SU-DHL-6 (cell line): ENCODE measurements at regions not wholly inside any gene's neighbourhood (a gene's known extent, or its start where the extent isn't known, plus 50 kb on each side); places are given as distances from the start of the nearest gene placed in this dataset.

Experiments used
- H2AFZ ChIP-seq: fragments of 200-600 bp; sonication (generic); 2 replicates; pipeline ENCODE4 v1.6.1; 2014; ENCODE audit warnings: low read depth, mild to moderate bottlenecking, moderate library complexity, mixed read lengths, antibody characterized with exemption, low read length; ENCODE audit not compliant: severe bottlenecking
- H3F3A ChIP-seq: fragments of 200-600 bp; shearing (Covaris generic); 2 replicates; pipeline ENCODE4 v1.6.0; 2016; ENCODE audit warnings: antibody characterized with exemption, mild to moderate bottlenecking; ENCODE audit not compliant: insufficient read depth
- H3K27ac ChIP-seq: fragments of 200-600 bp; sonication (generic); 2 replicates; pipeline ENCODE4 v1.5.1; 2016; ENCODE audit warnings: low read depth, mild to moderate bottlenecking, low read length, moderate library complexity, mixed read lengths
- H3K27me3 ChIP-seq: fragments of 200-600 bp; sonication (generic), shearing (Covaris generic); 2 replicates; pipeline ENCODE4 v1.6.0; 2014; ENCODE audit warnings: mild to moderate bottlenecking, low read length
- H3K36me3 ChIP-seq: fragments of 200-600 bp; sonication (generic); 2 replicates; pipeline ENCODE4 v1.6.1; 2014; ENCODE audit warnings: mild to moderate bottlenecking, low read length, mixed read lengths
- H3K4me2 ChIP-seq: fragments of 300-600, 200-600 bp; shearing (Covaris generic), sonication (generic); 2 replicates; pipeline ENCODE4 v1.6.0; 2014; ENCODE audit warnings: low read length, low read depth, mild to moderate bottlenecking; ENCODE audit not compliant: poor library complexity, severe bottlenecking
- H3K4me3 ChIP-seq: fragments of 200-600 bp; sonication (generic); 2 replicates; pipeline ENCODE4 v1.5.1; 2014; ENCODE audit warnings: antibody characterized with exemption, low read length, mild to moderate bottlenecking, mixed read lengths; ENCODE audit not compliant: insufficient read depth, poor library complexity, severe bottlenecking
- H3K79me2 ChIP-seq: fragments of 200-600 bp; sonication (generic); 2 replicates; pipeline ENCODE4 v1.6.1; 2014; ENCODE audit warnings: mild to moderate bottlenecking, low read length, moderate library complexity; ENCODE audit not compliant: insufficient read depth
- H3K9ac ChIP-seq: fragments of 200-600 bp; sonication (generic); 2 replicates; pipeline ENCODE4 v1.7.0; 2014; ENCODE audit warnings: mild to moderate bottlenecking, low read length
- H3K9me2 ChIP-seq: fragments of 200-600 bp; sonication (generic); replicated peaks from 2 replicates; pipeline ENCODE4 v1.6.1; 2014; ENCODE audit warnings: low read length; ENCODE audit not compliant: insufficient read depth
- H3K9me3 ChIP-seq: fragments of 200-600 bp; sonication (generic); 2 replicates; pipeline ENCODE4 v1.6.1; 2014; ENCODE audit warnings: low read length, mixed read lengths; ENCODE audit not compliant: insufficient read depth
- H4K20me1 ChIP-seq: fragments of 200-600 bp; sonication (generic); 2 replicates; pipeline ENCODE4 v1.6.1; 2014; ENCODE audit warnings: low read depth, mild to moderate bottlenecking, antibody characterized with exemption, low read length, moderate library complexity, mixed read lengths
- EZH2phosphoT487 ChIP-seq: fragments of 200-600 bp; sonication (generic), shearing (Covaris generic); conservative IDR thresholded peaks from 2 replicates; pipeline ENCODE4 v1.6.1; 2018; ENCODE audit warnings: mild to moderate bottlenecking, antibody characterized with exemption, low read length, moderate library complexity, mixed read lengths
- TF ChIP-seq, protein P1 (sequence below): fragments of 200-600 bp; sonication (generic); IDR thresholded peaks from one replicate; pipeline ENCODE4 v1.5.1; 2017; ENCODE audit warnings: antibody characterized with exemption, mild to moderate bottlenecking, low read length, moderate library complexity; ENCODE audit not compliant: insufficient read depth, poor library complexity, severe bottlenecking

DNA sequence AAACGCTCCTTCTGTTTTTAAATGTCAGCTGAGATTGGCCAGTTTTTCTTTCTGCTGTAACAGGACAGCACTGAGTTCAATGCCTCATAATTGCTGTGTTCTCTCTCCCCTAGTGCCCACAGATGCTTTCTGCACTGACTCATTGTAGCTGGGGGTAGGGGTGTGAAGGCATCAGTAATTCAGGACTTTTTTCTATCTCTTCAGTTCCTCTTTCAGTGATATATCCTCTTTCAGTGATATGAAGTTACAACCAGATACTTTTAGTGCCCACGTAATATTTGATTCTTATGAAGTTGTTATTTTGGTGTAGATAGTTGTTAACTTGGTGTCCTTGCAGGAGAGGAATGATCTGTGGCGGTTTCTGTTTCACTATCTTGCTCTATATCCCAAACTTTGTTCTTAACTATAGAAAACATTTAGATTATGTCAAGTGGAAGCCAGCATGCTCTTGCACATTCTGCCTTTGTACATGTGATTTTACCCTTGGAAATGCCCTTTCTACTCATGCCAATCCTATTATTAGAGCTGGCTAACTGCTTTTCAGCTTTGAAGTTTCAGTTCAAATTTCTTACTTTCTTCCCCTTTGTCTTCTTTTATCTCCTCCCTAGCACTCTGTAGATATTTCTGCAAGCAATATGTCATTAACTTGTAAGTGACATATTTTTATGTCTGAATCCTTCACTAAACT, 1258.4 kb downstream of the FAM133A start:
- Histone ChIP-seq H3F3A (no peaks in the 10 kb centered on the region), H2AFZ (no peak overlapping the region), H4K20me1 (no peaks in the 10 kb centered on the region), H3K4me2 (no peak overlapping the region), H3K9me3 (no peaks in the 10 kb centered on the region), H3K27me3 (no peaks in the 10 kb centered on the region), H3K79me2 (no peaks in the 10 kb centered on the region), H3K27ac (no peak overlapping the region), H3K9me2 (no peaks in the 10 kb centered on the region), H3K4me3 (no peak overlapping the region), H3K9ac (no peak overlapping the region), H3K36me3 (no peaks in the 10 kb centered on the region)
- TF ChIP-seq EZH2phosphoT487: no peak
- TF ChIP-seq, protein P1, sequence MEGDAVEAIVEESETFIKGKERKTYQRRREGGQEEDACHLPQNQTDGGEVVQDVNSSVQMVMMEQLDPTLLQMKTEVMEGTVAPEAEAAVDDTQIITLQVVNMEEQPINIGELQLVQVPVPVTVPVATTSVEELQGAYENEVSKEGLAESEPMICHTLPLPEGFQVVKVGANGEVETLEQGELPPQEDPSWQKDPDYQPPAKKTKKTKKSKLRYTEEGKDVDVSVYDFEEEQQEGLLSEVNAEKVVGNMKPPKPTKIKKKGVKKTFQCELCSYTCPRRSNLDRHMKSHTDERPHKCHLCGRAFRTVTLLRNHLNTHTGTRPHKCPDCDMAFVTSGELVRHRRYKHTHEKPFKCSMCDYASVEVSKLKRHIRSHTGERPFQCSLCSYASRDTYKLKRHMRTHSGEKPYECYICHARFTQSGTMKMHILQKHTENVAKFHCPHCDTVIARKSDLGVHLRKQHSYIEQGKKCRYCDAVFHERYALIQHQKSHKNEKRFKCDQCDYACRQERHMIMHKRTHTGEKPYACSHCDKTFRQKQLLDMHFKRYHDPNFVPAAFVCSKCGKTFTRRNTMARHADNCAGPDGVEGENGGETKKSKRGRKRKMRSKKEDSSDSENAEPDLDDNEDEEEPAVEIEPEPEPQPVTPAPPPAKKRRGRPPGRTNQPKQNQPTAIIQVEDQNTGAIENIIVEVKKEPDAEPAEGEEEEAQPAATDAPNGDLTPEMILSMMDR: no peak

DNA sequence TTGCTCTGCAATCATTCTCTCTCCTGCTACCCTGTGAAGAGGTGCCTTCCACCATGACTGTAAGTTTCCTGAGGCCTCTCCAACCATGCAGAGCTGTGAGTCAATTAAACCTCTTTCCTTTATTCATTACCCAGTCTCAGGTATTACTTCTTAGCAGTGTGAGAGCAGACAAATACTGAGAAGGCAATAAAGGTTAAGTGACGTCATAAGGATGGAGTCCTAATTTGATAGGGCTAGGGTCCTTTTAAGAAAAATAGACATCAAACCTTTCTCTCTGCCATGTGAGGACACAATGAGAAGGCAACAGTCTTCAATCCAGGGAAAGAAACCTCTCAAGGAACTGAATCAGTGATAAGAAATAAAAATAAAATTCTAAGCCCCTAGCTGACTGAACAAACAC, 1262.7 kb downstream of the FAM133A start:
- Histone ChIP-seq H2AFZ (no peak overlapping the region), H3K4me2 (no peak overlapping the region), H3K4me3 (no peak overlapping the region), H3K36me3 (no peaks in the 10 kb centered on the region), H3K27ac (no peak overlapping the region), H3K9me2 (no peaks in the 10 kb centered on the region), H3F3A (no peaks in the 10 kb centered on the region), H3K27me3 (no peaks in the 10 kb centered on the region), H3K79me2 (no peaks in the 10 kb centered on the region), H3K9ac (no peak overlapping the region), H3K9me3 (no peaks in the 10 kb centered on the region), H4K20me1 (no peaks in the 10 kb centered on the region)
- TF ChIP-seq EZH2phosphoT487: no peak
- TF ChIP-seq, protein P1: no peak

DNA sequence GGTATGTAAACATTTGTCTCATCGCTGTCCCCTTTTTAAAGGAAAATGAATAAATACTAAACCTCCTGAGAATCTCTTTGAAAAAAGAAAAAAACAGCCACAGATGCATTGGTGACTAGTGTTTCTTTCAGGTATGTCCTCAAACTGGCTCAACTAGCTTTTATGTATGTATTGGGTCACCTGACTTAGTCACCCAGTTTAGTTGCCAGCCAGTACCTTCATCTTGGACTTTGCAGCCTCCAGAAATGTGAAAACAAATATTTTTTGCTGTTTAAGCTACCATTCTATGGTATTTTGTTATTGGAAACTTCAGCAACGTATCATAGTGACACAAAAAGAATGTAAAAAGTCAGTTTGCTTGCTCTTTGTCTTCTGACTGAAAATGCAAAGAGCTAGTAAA, 1263.5 kb downstream of the FAM133A start:
- no peaks in the 10 kb centered on the region for H3F3A ChIP-seq
- no peak overlapping the region for H3K9ac ChIP-seq
- H3K9me2 ChIP-seq: no peaks in the 10 kb centered on the region
- no peaks in the 10 kb centered on the region for H3K9me3 ChIP-seq
- no peaks in the 10 kb centered on the region for H3K36me3 ChIP-seq
- no peak overlapping the region for H3K4me3 ChIP-seq
- H3K27ac ChIP-seq: no peak overlapping the region
- no peaks in the 10 kb centered on the region for H3K27me3 ChIP-seq
- no peaks in the 10 kb centered on the region for H3K79me2 ChIP-seq
- no peaks in the 10 kb centered on the region for H4K20me1 ChIP-seq
- no peak overlapping the region for H3K4me2 ChIP-seq
- no peak overlapping the region for H2AFZ ChIP-seq
- no peak for TF ChIP-seq EZH2phosphoT487
- TF ChIP-seq, protein P1: no peak
